ENCODE measurements at regions not wholly inside any gene's neighbourhood (a gene's known extent, or its start where the extent isn't known, plus 50 kb on each side); places are given as distances from the start of the nearest gene placed in this dataset.

DNA sequence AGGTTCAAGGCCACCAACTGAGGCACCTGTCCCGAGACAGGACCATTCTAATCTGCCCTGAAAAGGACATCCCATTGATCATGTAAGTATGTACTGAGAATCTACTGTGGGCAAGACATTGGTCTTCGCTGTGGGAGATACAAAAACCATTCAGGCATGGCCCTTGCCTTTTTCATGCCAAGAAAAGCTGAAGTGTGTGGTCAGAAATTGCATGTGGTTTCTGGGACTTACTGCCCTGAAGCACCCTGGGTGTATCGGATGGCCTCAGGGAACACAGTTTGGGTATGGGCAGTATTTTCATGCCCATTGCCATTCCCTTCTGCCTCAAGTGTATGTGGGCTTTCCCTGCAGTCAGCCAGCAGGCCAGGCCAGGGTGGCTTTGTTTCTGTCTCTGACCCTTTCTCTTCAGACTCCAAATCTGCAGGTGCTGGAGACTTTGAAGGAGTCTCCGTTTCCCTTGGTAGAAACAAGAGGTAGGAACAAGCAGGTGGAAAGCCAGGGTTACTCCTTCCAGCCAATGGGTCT, 285.7 kb downstream of the ZEB1 start:
- no peak overlapping the region for H3K4me3 ChIP-seq (ENCODE audit: low read depth, low read length)
- no peak for DNase-seq (ENCODE audit: low read depth)
- TF ChIP-seq, protein P1, sequence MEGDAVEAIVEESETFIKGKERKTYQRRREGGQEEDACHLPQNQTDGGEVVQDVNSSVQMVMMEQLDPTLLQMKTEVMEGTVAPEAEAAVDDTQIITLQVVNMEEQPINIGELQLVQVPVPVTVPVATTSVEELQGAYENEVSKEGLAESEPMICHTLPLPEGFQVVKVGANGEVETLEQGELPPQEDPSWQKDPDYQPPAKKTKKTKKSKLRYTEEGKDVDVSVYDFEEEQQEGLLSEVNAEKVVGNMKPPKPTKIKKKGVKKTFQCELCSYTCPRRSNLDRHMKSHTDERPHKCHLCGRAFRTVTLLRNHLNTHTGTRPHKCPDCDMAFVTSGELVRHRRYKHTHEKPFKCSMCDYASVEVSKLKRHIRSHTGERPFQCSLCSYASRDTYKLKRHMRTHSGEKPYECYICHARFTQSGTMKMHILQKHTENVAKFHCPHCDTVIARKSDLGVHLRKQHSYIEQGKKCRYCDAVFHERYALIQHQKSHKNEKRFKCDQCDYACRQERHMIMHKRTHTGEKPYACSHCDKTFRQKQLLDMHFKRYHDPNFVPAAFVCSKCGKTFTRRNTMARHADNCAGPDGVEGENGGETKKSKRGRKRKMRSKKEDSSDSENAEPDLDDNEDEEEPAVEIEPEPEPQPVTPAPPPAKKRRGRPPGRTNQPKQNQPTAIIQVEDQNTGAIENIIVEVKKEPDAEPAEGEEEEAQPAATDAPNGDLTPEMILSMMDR (conservative IDR thresholded peaks at IDR 0.05; ENCODE audit: low read depth, low read length), result no peak

DNA sequence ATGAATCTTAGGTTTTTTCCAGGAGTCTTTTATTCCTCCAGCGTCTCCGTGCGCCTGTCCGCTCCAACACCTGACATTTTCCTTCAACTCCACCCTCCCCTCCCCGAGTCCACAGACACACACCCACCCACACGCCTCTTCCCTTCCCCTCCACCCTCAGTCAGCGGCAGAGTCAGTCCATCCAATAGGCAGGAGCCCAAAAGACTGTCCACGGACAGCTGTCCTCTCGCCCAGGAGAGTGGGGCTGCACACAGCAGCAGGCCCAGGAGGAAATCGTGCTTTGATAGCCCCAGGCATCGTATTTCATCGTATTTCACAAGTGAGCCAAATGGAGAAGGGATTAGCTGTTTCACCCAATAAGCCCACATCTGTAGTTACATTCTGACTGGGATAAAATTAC, 285.1 kb downstream of the ZEB1 start:
- H3K4me3 ChIP-seq (ENCODE audit: low read depth, low read length), result peak overlapping the region; percentile 70
- DNase-seq (ENCODE audit: low read depth), result no peak
- TF ChIP-seq, protein P1 (conservative IDR thresholded peaks at IDR 0.05; ENCODE audit: low read depth, low read length), result no peak

DNA sequence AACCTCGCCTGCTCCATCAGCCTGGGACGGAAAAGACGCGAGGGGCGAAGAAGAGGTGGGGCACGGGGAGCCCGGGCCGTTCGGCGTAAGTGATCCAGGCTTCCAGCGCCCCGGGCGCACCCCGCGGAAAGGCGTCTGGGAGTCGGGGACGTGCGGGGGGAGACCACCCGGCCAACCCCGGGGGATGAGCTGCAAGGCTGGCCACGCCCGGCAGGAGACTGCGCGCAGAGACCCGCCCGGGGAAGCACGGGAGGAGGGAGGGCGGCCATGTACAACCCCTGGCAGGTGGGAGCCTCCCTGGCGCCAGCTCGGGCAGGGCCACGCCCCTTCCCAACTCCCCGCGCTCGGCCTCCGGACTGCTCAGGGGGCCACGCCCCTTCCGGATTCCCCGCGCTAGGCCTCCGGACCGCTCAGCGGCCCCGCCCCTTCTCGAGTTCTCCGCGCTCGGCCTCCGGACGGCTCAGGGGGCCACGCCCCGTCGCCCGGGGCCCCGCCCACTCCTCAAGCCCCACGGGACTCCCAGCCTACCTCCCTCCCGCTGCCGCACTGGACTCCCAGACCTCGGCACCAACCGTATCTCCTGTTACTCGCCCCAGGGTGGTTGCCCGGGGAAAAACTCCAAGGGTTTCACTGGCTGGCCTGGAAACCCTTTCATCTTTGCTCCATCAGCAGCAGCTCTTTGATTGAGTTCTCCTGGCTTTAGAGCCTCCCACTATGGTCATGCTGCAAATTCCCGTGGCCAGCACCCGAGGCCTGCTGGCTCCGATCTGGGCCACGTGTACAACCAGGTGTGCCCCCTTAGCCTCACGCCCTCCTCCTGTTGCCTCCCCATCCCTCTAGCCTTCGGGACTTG, 284.4 kb downstream of the ZEB1 start:
- peak overlapping the region; percentile 70 for H3K4me3 ChIP-seq (ENCODE audit: low read depth, low read length)
- DNase-seq (ENCODE audit: low read depth), result no peak
- TF ChIP-seq, protein P1 (conservative IDR thresholded peaks at IDR 0.05; ENCODE audit: low read depth, low read length), result no peak

DNA sequence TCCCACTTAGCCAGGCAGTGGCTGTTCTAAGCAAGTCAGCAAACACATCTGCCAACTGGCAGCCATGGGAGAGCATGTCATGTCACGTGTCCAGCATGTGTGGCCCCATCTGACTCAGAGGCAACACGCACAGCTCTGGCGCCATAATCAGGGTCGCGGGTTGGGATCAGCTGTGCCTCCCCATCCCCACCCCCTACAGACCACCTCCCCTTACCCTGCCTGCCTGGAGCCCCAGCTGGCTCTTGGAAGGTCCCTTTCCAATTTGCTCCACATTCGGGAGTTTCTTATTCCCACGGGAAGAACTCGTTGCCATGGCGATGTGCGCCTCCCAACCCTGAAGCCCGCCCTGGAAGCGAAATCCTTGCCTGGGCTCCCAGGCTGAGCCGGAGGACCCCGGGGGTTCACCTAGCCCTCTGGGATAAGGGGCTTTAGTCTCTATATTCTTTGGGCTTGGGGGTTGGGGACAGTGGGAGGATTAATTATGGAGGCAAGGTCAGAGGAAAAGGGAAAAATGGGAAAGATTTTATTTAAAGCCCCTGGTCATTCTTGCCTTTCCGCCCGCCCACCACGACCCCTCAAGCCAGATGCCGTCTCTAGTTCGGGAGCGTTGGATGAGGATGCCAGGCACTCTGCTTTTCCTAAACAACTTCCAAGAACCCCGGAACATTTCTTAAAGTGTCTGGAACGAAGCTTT, 283.7 kb downstream of the ZEB1 start:
- DNase-seq (ENCODE audit: low read depth), result no peak
- peak overlapping the region; percentile 70 for H3K4me3 ChIP-seq (ENCODE audit: low read depth, low read length)

DNA sequence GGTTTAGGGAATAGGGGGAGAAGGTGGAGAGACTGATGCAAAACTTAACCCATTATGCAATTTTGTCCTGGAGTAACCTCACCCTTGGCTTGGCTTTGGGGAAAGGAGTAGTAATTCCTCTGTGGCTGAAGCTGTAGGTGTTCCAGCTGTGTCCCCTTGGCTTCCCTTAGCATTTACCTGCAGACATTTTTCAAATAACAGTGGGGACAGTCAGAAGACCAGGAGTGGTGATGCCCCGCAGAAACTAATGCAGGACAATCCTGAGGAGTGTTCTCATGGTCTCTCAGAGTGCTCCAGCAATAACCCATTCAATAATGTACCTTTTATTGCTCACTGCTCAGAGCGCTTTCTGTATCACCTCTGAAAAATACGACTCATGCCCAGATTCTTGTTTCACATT, 282.1 kb downstream of the ZEB1 start:
- DNase-seq (ENCODE audit: low read depth), result no peak
- TF ChIP-seq, protein P1 (conservative IDR thresholded peaks at IDR 0.05; ENCODE audit: low read depth, low read length), result no peak
- H3K4me3 ChIP-seq (ENCODE audit: low read depth, low read length), result no peak overlapping the region

More for the DNA sequence above, 283.7 kb downstream of the ZEB1 start:
- TF ChIP-seq, protein P1 (conservative IDR thresholded peaks at IDR 0.05; ENCODE audit: low read depth, low read length), result no peak

DNA sequence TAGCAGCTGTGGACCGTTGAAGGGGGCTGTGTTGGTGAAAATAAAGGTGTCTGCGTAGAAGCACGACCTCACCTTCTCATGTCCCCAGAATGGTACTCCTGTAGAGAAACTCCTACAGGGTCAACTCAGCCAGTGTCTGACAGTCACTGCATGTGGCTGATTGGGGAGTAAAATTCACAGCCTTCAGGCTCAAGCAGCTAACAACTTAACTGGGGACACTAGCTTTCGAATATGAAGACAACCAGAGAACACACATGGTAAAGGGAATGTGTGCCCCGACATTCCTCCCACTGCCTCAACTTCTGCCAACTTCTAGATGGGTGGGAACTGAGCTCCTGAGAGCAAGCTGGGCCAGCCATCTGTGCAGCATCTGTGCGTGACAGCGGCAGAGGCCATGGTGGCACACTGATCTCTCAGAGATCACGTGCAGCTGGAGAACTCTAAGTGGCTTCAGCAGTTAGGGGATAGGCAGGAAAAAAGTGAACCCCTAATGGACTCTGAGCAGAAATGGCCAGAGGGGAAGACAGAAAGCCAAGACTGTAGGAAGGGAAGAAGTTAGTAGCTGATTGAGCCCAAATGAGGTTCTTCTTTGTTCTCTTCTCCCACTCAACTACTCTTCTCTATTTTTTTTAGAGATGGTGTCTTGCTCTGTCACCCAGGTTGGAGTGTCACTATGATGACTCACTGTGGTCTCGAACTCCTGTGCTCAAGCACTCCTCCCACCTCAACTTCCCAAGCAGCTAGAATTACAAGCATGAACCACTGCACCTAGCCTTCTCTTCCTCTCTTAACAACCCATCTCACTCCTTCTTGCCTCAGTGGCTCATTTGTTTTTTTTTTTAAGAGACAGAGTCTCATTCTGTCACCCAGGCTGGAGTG, 280.8 kb downstream of the ZEB1 start:
- DNase-seq (ENCODE audit: low read depth), result no peak
- TF ChIP-seq, protein P1 (conservative IDR thresholded peaks at IDR 0.05; ENCODE audit: low read depth, low read length), result no peak
- no peak overlapping the region for H3K4me3 ChIP-seq (ENCODE audit: low read depth, low read length)

Data from epithelial cell of proximal tubule (primary cell).